ENCODE measurements at regions not wholly inside any gene's neighbourhood (a gene's known extent, or its start where the extent isn't known, plus 50 kb on each side); places are given as distances from the start of the nearest gene placed in this dataset.

GRCh38 chr1:187527346-187527745 is 698.6 kb downstream of the PLA2G4A start:
- H3K27me3 ChIP-seq (ENCODE audit: control insufficient read depth in 4 of 4, insufficient read depth in 4 of 4, low read length in 3 of 4): no peaks in the 10 kb centered on the region
- TF ChIP-seq EGR1 (IDR thresholded peaks at IDR 0.05; ENCODE audit: low read depth in 2 of 2) (no peak), MAX (IDR thresholded peaks at IDR 0.05) (no peak), GABPA (IDR thresholded peaks at IDR 0.05 in 1 of 2, conservative IDR thresholded peaks at IDR 0.05 in 1 of 2) (no peak), RXRA (IDR thresholded peaks at IDR 0.05) (no peak), NR2F2 (IDR thresholded peaks at IDR 0.05) (no peak), TAF1 (conservative IDR thresholded peaks at IDR 0.05) (no peak), RAD21 (IDR thresholded peaks at IDR 0.05) (no peak), ATF3 (IDR thresholded peaks at IDR 0.05) (no peak), SP1 (IDR thresholded peaks at IDR 0.05) (no peak)
- H3K4me1 ChIP-seq (ENCODE audit: control insufficient read depth in 4 of 4, insufficient read depth in 4 of 4, low read length in 3 of 4): no peaks in the 10 kb centered on the region
- H3K9ac ChIP-seq (ENCODE audit: low read depth in 1 of 2, low read length in 2 of 2): no peak overlapping the region
- no peaks in the 10 kb centered on the region for H3K36me3 ChIP-seq (ENCODE audit: control insufficient read depth in 4 of 4, insufficient read depth in 3 of 4, low read depth in 1 of 4, low read length in 3 of 4)
- DNase-seq (ENCODE audit: low spot score): no peak
- H3K4me3 ChIP-seq (ENCODE audit: low read depth in 1 of 3, low read length in 3 of 3): no peak overlapping the region
- WGBS: 77% methylated on average over 3 of the region's 3 CpGs
- no peaks in the 10 kb centered on the region for H3K9me3 ChIP-seq (ENCODE audit: control insufficient read depth in 4 of 4, low read length in 3 of 4)
- H3K27ac ChIP-seq (ENCODE audit: low read depth in 1 of 2, low read length in 2 of 2): no peak overlapping the region

DNA sequence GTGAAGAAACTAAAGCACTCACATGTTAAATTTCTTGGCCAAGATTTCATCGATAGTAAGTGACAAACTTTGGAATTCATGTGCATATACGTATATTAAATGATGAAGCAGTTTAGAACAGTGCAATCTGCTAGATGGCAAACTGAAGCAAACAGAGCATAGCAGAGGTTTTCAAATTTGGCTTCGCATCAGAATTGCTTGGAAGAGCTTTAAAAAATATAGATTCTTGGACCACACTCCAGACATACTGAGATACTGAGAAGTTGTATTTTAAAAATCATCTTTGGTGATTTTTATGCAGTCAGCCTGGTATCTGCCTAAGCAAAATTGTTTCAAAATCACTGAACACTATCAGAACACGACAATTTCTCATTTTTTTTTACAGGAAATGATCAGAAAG is 709.2 kb downstream of the PLA2G4A start:
- Histone ChIP-seq H3K27me3 (ENCODE audit: control insufficient read depth in 4 of 4, insufficient read depth in 4 of 4, low read length in 3 of 4) (no peaks in the 10 kb centered on the region), H3K9ac (ENCODE audit: low read depth in 1 of 2, low read length in 2 of 2) (no peak overlapping the region), H3K9me3 (ENCODE audit: control insufficient read depth in 4 of 4, low read length in 3 of 4) (no peaks in the 10 kb centered on the region), H3K4me3 (ENCODE audit: low read depth in 1 of 3, low read length in 3 of 3) (no peak overlapping the region), H3K27ac (ENCODE audit: low read depth in 1 of 2, low read length in 2 of 2) (no peak overlapping the region), H3K36me3 (ENCODE audit: control insufficient read depth in 4 of 4, insufficient read depth in 3 of 4, low read depth in 1 of 4, low read length in 3 of 4) (no peaks in the 10 kb centered on the region), H3K4me1 (ENCODE audit: control insufficient read depth in 4 of 4, insufficient read depth in 4 of 4, low read length in 3 of 4) (no peaks in the 10 kb centered on the region)
- WGBS: 68% methylated on average over 4 of the region's 4 CpGs
- DNase-seq (ENCODE audit: low spot score): no peak
- TF ChIP-seq GABPA (IDR thresholded peaks at IDR 0.05 in 1 of 2, conservative IDR thresholded peaks at IDR 0.05 in 1 of 2) (no peak), RXRA (IDR thresholded peaks at IDR 0.05) (no peak), TAF1 (conservative IDR thresholded peaks at IDR 0.05) (no peak), YY1 (IDR thresholded peaks at IDR 0.05) (no peak), CTCF (IDR thresholded peaks at IDR 0.05; ENCODE audit: low read depth, low read length, missing input control) (no peak), RAD21 (IDR thresholded peaks at IDR 0.05) (no peak), REST (IDR thresholded peaks at IDR 0.05) (no peak), NR2F2 (IDR thresholded peaks at IDR 0.05) (no peak), ATF3 (IDR thresholded peaks at IDR 0.05) (no peak), HNF4G (IDR thresholded peaks at IDR 0.05) (no peak), EGR1 (IDR thresholded peaks at IDR 0.05; ENCODE audit: low read depth in 2 of 2) (no peak), HNF4A (conservative IDR thresholded peaks at IDR 0.05) (no peak), SP1 (IDR thresholded peaks at IDR 0.05) (no peak), MAX (IDR thresholded peaks at IDR 0.05) (no peak), FOXA2 (IDR thresholded peaks at IDR 0.05) (no peak)

Measured in liver (tissue), 8 donors.